A549 (cell line): ENCODE measurements at regions not wholly inside any gene's neighbourhood (a gene's known extent, or its start where the extent isn't known, plus 50 kb on each side); places are given as distances from the start of the nearest gene placed in this dataset.
A peak's percentile ranks its signal among the peaks of the same experiment; 100 is the strongest.

Experiments
- ATAC-seq, 2 experiments: fragments of 200-7000 bp in 1 of 2; fragments of >200 bp in 1 of 2; cut with Nextera tagmentation in 1 of 2; cut with Tn5 transposase in 1 of 2; 3 replicates each; pipeline versions ENCODE4 v1.8.0 to v1.9.1; 2018 to 2020; ENCODE audit warnings: mild to moderate bottlenecking in 1 of 2, moderate library complexity in 1 of 2
- CTCF ChIA-PET: fragments of 300-600 bp; sonication (Branson Sonifier 250); formaldehyde crosslinking; extraction: SDS; loops from one replicate; lab custom pipeline; 2021; ENCODE audit warnings: antibody characterized with exemption, inconsistent platforms; lab: Yijun Ruan, JAX
- POLR2A ChIA-PET: fragments of 350-600 bp; formaldehyde crosslinking; extraction: SDS; loops from one replicate; lab custom pipeline; 2021; ENCODE audit warnings: antibody characterized with exemption, inconsistent platforms; lab: Yijun Ruan, JAX
- DNase-seq, 2 experiments: peaks; one replicate each; pipeline versions ENCODE4 v3.0.0 to v3.0.0-alpha.2; 2011 to 2016; ENCODE audit warnings: low read depth in 1 of 2, low spot score in 1 of 2
- FAIRE-seq: peaks from 2 replicates; lab custom pipeline; 2011; peaks lifted over from hg19 to GRCh38; lab: Jason Lieb, UNC
- H3K27ac ChIP-seq, 2 experiments: fragments of >200 bp; sonication (Bioruptor Twin); formaldehyde crosslinking; 3 replicates each; pipeline ENCODE4 v1.5.1; 2016 to 2017
- H3K4me1 ChIP-seq: fragments of >200 bp; sonication (Bioruptor Twin); formaldehyde crosslinking; 3 replicates; pipeline ENCODE4 v1.6.1; 2016
- H3K4me2 ChIP-seq: fragments of >200 bp; sonication (Bioruptor Twin); formaldehyde crosslinking; 3 replicates; pipeline ENCODE4 v1.6.1; 2016
- H3K4me3 ChIP-seq: fragments of >200 bp; sonication (Bioruptor Twin); formaldehyde crosslinking; 3 replicates; pipeline ENCODE4 v1.5.1; 2016
- H3K9me3 ChIP-seq: fragments of >200 bp; sonication (Bioruptor Twin); formaldehyde crosslinking; 3 replicates; pipeline ENCODE4 v1.6.1; 2016
- BCL3 ChIP-seq: fragments of >200 bp; sonication (Bioruptor Twin); formaldehyde crosslinking; IDR thresholded peaks from 3 replicates; pipeline ENCODE4 v1.6.1; 2016
- BHLHE40 ChIP-seq: IDR thresholded peaks from 2 replicates; pipeline ENCODE4 v1.6.1; 2012; ENCODE audit warnings: low read depth, low read length, inconsistent platforms
- CTCF ChIP-seq: fragments of >200 bp; sonication (Bioruptor Twin); formaldehyde crosslinking; IDR thresholded peaks from 3 replicates; pipeline ENCODE4 v1.5.1; 2016
- E2F6 ChIP-seq: IDR thresholded peaks from 2 replicates; pipeline ENCODE4 v1.6.1; 2012; ENCODE audit warnings: low read depth, borderline replicate concordance
- EHMT2 ChIP-seq: fragments of 200-600 bp; sonication (generic); IDR thresholded peaks from 2 replicates; pipeline ENCODE4 v1.6.1; 2016; ENCODE audit warnings: antibody characterized with exemption, low read depth, mild to moderate bottlenecking, moderate library complexity
- ELK1 ChIP-seq: fragments of 150-350 bp; IDR thresholded peaks from 2 replicates; pipeline ENCODE4 v1.6.1; 2014; ENCODE audit warnings: low read depth, mild to moderate bottlenecking, low read length
- EP300 ChIP-seq, 2 experiments: fragments of >200 bp; sonication (Bioruptor Twin); formaldehyde crosslinking; IDR thresholded peaks; 2 replicates in 1 of 2; 3 replicates in 1 of 2; pipeline ENCODE4 v1.6.1; 2016 to 2017
- GATA3 ChIP-seq: IDR thresholded peaks from 2 replicates; pipeline ENCODE4 v1.6.1; 2012; ENCODE audit warnings: borderline replicate concordance
- JUNB ChIP-seq: fragments of >200 bp; sonication (Bioruptor Twin); formaldehyde crosslinking; IDR thresholded peaks from 2 replicates; pipeline ENCODE4 v1.6.1; 2016
- KDM1A ChIP-seq: fragments of 200-600 bp; sonication (generic); IDR thresholded peaks from 2 replicates; pipeline ENCODE4 v1.6.1; 2016; ENCODE audit warnings: low read depth, mild to moderate bottlenecking
- MAX ChIP-seq: IDR thresholded peaks from 2 replicates; pipeline ENCODE4 v1.6.1; 2012
- NFE2L2 ChIP-seq: fragments of 150-350 bp; conservative IDR thresholded peaks from 2 replicates; pipeline ENCODE4 v1.6.1; 2014; ENCODE audit warnings: low read length
- RAD21 ChIP-seq, 2 experiments: fragments of >200 bp in 1 of 2; sonication (Bioruptor Twin) in 1 of 2; formaldehyde crosslinking in 1 of 2; IDR thresholded peaks in 1 of 2; conservative IDR thresholded peaks in 1 of 2; 2 replicates in 1 of 2; 3 replicates in 1 of 2; pipeline ENCODE4 v1.6.1; 2012 to 2018; ENCODE audit warnings: inconsistent platforms in 1 of 2
- RNF2 ChIP-seq: fragments of 200-600 bp; sonication (generic); IDR thresholded peaks from 2 replicates; pipeline ENCODE4 v1.6.1; 2016; ENCODE audit warnings: low read depth, mild to moderate bottlenecking, antibody characterized with exemption, moderate library complexity, borderline replicate concordance
- SMC3 ChIP-seq: fragments of >200 bp; sonication (Bioruptor Twin); formaldehyde crosslinking; IDR thresholded peaks from 3 replicates; pipeline ENCODE4 v1.6.1; 2018; ENCODE audit warnings: inconsistent platforms
- SREBF2 ChIP-seq: fragments of 450-650 bp; IDR thresholded peaks from 2 replicates; pipeline ENCODE4 v1.6.1; 2014; ENCODE audit warnings: mild to moderate bottlenecking, moderate library complexity
- TP53 ChIP-seq: fragments of 250-450 bp; sonication (Bioruptor Pico); IDR thresholded peaks from 2 replicates; pipeline ENCODE4 v1.5.0; 2021; ENCODE audit warnings: mild to moderate bottlenecking, moderate library complexity
- USF2 ChIP-seq: fragments of 450-650 bp; IDR thresholded peaks from 2 replicates; pipeline ENCODE4 v1.6.1; 2014; ENCODE audit warnings: antibody characterized with exemption
- WGBS: methylation state at CpG from one replicate; pipeline ENCODE4 v1.1.6; 2017; ENCODE audit errors: missing lambda C conversion rate; 5-methylcytosine and 5-hydroxymethylcytosine counted together

GRCh38 chr10:98331885-98332284 is 63.9 kb upstream of the LOXL4 start:
- 65% methylated on average over 6 of the region's 6 CpGs for WGBS
- H3K4me2 ChIP-seq: no peak overlapping the region
- DNase-seq (peak in 1 of 2 experiments; percentile 38), ATAC-seq (peak; percentile 47 to 71; a peak in 3 of 6 replicates), FAIRE-seq (no peak)
- peaks cover 5% of the 10 kb centered on the region; the same call in 1 of the 3 replicates for H3K9me3 ChIP-seq
- ChIA-PET POLR2A (no interaction called here), CTCF (interaction anchor here (1.2 to 1.7 kb wide), 4 partner anchors 9 to 94 kb away, joined by 3 to 4 read pairs (median 3); no protein-coding TSS in a partner anchor)
- H3K4me1 ChIP-seq: peaks cover 13% of the 10 kb centered on the region; the same call in 2 of the 3 replicates
- TF ChIP-seq EP300 (IDR thresholded peaks at IDR 0.05): no peak
- TF ChIP-seq TP53 (CRISPR knock-in tag): no peak
- no peak for TF ChIP-seq RNF2
- TF ChIP-seq GATA3: no peak
- TF ChIP-seq SREBF2: no peak
- TF ChIP-seq USF2: no peak
- TF ChIP-seq SMC3: no peak
- no peak for TF ChIP-seq BHLHE40
- no peak for TF ChIP-seq E2F6
- TF ChIP-seq KDM1A: no peak
- peak; percentile 23 to 48; a peak in 3 of 5 replicates for TF ChIP-seq RAD21 (conservative IDR thresholded peaks at IDR 0.05 in 1 of 2, IDR thresholded peaks at IDR 0.05 in 1 of 2)
- TF ChIP-seq CTCF: peak; percentile 37
- H3K27ac ChIP-seq: no peak overlapping the region
- no peak overlapping the region for H3K4me3 ChIP-seq

GRCh38 chr10:98330987-98331386 is 63.0 kb upstream of the LOXL4 start:
- no peak for DNase-seq
- Histone ChIP-seq H3K4me3 (no peak overlapping the region), H3K27ac (no peak overlapping the region), H3K4me1 (peaks cover 13% of the 10 kb centered on the region; the same call in 2 of the 3 replicates), H3K9me3 (peaks cover 5% of the 10 kb centered on the region; the same call in 1 of the 3 replicates), H3K4me2 (no peak overlapping the region)
- ChIA-PET CTCF (interaction anchor here (1.3 to 1.7 kb wide), 3 partner anchors 9 to 95 kb away, joined by 3 to 5 read pairs (median 4); no protein-coding TSS in a partner anchor), POLR2A (no interaction called here)
- no peak for TF ChIP-seq NFE2L2
- no peak for TF ChIP-seq RNF2
- no peak for TF ChIP-seq BCL3
- TF ChIP-seq MAX: no peak
- no peak for TF ChIP-seq EHMT2
- no peak for TF ChIP-seq JUNB
- TF ChIP-seq ELK1: no peak
- 67% methylated on average over 7 of the region's 7 CpGs for WGBS
- no peak for FAIRE-seq
- no peak for ATAC-seq
